ENCODE measurements at regions not wholly inside any gene's neighbourhood (a gene's known extent, or its start where the extent isn't known, plus 50 kb on each side); places are given as distances from the start of the nearest gene placed in this dataset.
"Not testable (repeated sequence)": the region's sequence is repeated elsewhere in the genome, so short reads cannot be mapped to it uniquely, and the experiment has no call there.

GRCh38 chr15:20368974-20369373 is 172.6 kb downstream of the GOLGA6L6 start:
- no peak for DNase-seq (ENCODE audit: low read depth in 2 of 2)

- DNase-seq (ENCODE audit: low read depth in 2 of 2) = no peak
These were observed 174.5 kb downstream of the GOLGA6L6 start for GRCh38 chr15:20367093-20367492.

GRCh38 chr15:20363591-20363990 is 178.0 kb downstream of the GOLGA6L6 start:
- DNase-seq (ENCODE audit: low read depth in 2 of 2) = not testable (repeated sequence)

DNA sequence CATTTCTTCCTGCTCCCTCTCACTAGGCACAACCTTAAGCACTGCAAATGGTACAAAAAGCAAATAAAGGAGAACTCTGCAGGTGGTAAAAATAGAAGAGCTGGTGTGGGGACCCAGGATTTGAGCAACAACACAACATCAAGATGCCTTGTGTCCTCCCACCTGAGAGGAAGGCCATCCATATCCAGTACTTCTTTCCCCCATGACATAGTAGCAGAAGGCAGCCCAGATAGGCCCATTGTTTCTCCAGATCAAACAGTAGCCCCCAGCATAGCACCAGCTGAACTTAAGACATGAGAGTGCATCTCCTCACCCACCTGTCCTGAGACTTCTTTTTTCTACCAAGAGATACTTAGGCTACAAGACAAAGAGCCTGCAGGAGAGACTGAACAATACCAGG is 180.5 kb downstream of the GOLGA6L6 start:
- DNase-seq (ENCODE audit: low read depth in 2 of 2) = no peak

DNA sequence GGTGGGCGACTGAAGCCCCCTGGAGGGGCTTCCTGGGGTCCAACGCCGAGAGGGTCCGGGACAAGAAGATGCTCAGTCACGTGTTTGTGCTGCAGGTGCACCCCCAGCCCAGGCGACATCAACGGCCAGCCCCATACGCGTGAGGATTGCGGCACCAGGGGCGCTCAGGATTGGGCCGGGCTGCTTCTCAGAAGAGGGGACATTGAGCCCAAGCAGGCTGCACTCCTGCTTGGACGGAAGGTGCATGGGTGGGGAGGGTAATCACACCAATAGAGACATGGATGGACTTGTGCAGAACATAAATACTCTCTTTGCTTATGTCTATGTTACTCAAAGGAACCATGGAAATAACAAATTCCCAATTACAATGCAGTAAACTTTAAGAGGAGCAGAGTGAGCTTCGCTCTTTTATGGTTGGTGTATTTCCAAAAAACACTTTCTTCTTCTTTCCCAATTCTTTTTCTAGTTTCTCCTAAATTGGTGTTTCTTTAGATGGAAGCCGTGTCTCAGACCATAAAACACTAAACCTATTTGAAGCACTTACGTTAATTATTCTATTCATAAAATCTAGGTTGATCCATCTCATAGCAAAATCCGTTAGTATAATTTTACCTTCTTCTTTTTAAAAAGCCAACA is 182.7 kb downstream of the GOLGA6L6 start:
- no peak for DNase-seq (ENCODE audit: low read depth in 2 of 2)

DNA sequence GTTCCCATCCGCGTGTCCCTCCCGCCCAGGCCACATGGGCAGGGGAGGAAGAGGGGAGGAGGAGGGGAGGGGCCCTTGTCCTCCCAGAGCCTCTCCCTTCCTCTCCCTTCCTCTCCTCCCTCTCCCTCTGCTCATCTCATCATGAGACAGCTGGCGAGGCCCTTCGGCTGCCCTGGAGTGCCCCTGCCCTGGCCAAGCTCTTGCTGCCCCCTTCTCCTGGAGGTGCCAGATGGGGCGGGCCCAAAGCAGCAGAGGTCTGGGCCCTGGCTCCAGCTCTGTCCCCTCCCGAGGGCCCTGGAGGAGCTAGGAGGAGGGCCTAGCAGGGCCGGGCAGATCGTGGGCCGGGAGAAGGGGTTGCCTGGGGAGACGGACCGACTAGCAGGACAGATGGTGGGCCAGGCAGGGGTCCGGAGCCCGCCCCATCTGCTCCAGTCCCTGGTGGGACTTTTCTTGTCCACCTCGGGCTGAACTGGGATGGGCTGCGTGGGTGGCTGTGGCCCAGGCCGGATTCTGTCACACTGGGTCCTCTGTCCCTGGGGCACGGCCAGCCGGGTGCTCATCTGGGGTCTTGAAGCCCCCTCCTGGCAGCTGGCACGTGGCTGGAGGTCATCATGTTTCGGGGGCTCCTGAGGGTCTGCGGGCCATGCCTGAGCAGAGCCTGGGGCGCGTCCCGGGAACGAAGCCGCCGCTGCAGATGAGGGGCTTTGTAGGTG is 183.4 kb downstream of the GOLGA6L6 start:
- DNase-seq (ENCODE audit: low read depth in 2 of 2) = no peak

- DNase-seq (ENCODE audit: low read depth in 2 of 2) = no peak
These were observed 184.0 kb downstream of the GOLGA6L6 start for GRCh38 chr15:20357481-20358065.

GRCh38 chr15:20356911-20357480 is 184.6 kb downstream of the GOLGA6L6 start:
- no peak for DNase-seq (ENCODE audit: low read depth in 2 of 2)

- DNase-seq (ENCODE audit: low read depth in 2 of 2) = peak; percentile 78 to 89
These were observed 185.1 kb downstream of the GOLGA6L6 start for GRCh38 chr15:20356444-20356910.

GRCh38 chr15:20355256-20355868 is 186.2 kb downstream of the GOLGA6L6 start:
- DNase-seq (ENCODE audit: low read depth in 2 of 2) = no peak

GRCh38 chr15:20354884-20355223 is 186.7 kb downstream of the GOLGA6L6 start:
- DNase-seq (ENCODE audit: low read depth in 2 of 2) = not testable (repeated sequence)

GRCh38 chr15:20353966-20354883 is 187.4 kb downstream of the GOLGA6L6 start:
- no peak for DNase-seq (ENCODE audit: low read depth in 2 of 2)

DNA sequence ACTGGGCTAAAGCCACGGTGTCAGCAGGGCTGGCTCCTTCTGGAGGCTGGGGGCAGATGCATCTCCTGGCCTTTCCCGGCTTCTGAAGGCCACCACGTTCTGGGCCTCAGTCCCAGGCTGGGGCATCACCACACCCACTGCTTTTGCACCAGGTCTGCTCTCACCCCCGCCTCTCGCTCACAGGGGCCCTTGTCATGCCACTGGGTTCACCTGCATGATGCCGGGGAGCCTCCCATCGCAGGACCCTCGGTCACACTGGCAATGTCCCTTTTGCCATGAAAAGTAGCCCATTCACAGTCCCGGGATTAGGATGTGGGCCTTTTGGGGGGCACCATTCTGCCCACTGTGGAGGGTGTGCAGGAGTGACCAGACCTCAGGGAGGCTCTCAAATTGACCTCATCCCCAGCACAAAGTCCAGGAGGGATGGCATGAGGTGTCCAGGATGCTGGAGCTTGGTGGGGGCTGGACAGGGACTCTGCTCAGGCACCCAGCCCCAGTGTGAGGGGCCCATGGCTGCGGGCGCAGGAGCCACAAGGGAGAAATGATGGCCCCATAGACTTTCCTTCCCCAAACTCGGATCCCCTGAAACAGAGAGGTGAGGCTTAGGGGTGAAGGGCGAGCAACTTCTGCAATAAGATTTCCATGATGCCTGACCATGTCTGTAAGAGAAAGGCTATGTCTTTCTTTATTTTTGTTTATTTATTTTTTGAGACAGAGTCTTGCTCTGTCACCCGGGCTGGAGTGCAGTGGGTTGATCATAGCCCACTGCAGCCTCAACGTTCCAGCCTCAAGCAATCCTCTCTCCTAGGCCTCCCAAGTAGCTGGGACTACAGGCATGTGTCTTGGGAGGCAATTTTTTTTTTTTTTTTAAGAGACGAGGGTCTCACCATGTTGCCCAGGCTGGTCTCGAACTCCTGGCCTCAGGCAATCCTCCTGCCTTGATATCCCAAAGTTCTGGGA is 189.1 kb downstream of the GOLGA6L6 start:
- no peak for DNase-seq (ENCODE audit: low read depth in 2 of 2)

DNA sequence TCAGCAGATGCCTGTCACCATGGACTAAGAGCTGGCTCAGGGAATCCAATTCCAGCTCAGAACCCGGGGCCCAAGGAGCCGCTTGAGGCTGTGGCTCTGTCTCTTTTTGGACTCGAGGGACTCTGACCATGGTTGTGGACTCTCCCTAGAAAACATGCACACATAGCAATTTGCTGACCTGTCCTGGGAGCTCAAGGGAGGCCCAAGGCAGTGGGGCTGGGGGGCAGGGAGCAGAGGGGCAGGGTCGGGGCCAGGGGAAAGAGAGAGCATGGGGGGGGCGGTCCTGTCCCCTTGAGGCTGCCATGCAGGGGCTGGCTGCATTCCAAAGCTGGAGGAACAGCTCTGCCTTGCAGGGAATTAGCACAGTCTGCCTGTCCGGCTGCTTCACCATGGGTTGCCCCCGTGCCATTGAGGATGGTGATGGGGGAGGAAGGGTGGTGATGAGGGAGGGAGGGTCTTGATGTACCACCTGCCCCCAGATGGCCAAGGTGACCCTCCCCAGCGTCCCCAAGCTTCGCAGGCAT is 190.1 kb downstream of the GOLGA6L6 start:
- no peak for DNase-seq (ENCODE audit: low read depth in 2 of 2)

GRCh38 chr15:20349774-20350498 is 191.7 kb downstream of the GOLGA6L6 start:
- DNase-seq (ENCODE audit: low read depth in 2 of 2) = no peak

GRCh38 chr15:20348900-20349773 is 192.5 kb downstream of the GOLGA6L6 start:
- DNase-seq (ENCODE audit: low read depth in 2 of 2) = no peak

GRCh38 chr15:20348291-20348899 is 193.2 kb downstream of the GOLGA6L6 start:
- no peak for DNase-seq (ENCODE audit: low read depth in 2 of 2)

All from stimulated activated CD4-positive, alpha-beta T cell treated with anti-CD3 and anti-CD28 coated beads, Interleukin-12 subunit alpha, Interleukin-12 subunit beta, amount 100 ng/mL, for 24 hours (primary cell).